NCI-H2107 treated with DMSO at 0.1 percent for 48 hours (cell line): ENCODE measurements at regions not wholly inside any gene's neighbourhood (a gene's known extent, or its start where the extent isn't known, plus 50 kb on each side); places are given as distances from the start of the nearest gene placed in this dataset.
"Not testable (repeated sequence)": the region's sequence is repeated elsewhere in the genome, so short reads cannot be mapped to it uniquely, and the experiment has no call there.

Experiments
- DNase-seq: peaks from one replicate; lab custom pipeline; 2025; ENCODE audit not compliant: unreplicated experiment; lab: John Stamatoyannopoulos, UW

GRCh38 chr6:81909981-81910900, 157.8 kb upstream of the TENT5A start:
- no peak for DNase-seq

GRCh38 chr6:81909162-81909561, 156.7 kb upstream of the TENT5A start:
- DNase-seq: no peak

- DNase-seq: no peak
Measured at GRCh38 chr6:81906709-81907204, 154.3 kb upstream of the TENT5A start.

GRCh38 chr6:81906041-81906440, 153.6 kb upstream of the TENT5A start:
- no peak for DNase-seq

GRCh38 chr6:81901551-81901966, 149.1 kb upstream of the TENT5A start:
- DNase-seq: no peak

- no peak for DNase-seq
Measured at GRCh38 chr6:81900616-81901015, 148.1 kb upstream of the TENT5A start.

- no peak for DNase-seq
Measured at GRCh38 chr6:81897793-81898192, 145.3 kb upstream of the TENT5A start.

GRCh38 chr6:81896525-81897503, 144.3 kb upstream of the TENT5A start:
- no peak for DNase-seq

GRCh38 chr6:81895511-81896185, 143.2 kb upstream of the TENT5A start:
- no peak for DNase-seq

GRCh38 chr6:81894788-81895271, 142.3 kb upstream of the TENT5A start:
- no peak for DNase-seq

GRCh38 chr6:81894306-81894705, 141.8 kb upstream of the TENT5A start:
- DNase-seq: no peak

GRCh38 chr6:81892891-81893290, 140.4 kb upstream of the TENT5A start:
- no peak for DNase-seq

GRCh38 chr6:81891874-81892273, 139.4 kb upstream of the TENT5A start:
- DNase-seq: no peak

GRCh38 chr6:81890846-81891245, 138.4 kb upstream of the TENT5A start:
- no peak for DNase-seq

- no peak for DNase-seq
Measured at GRCh38 chr6:81889377-81890053, 137.0 kb upstream of the TENT5A start.

GRCh38 chr6:81886909-81887308, 134.4 kb upstream of the TENT5A start:
- DNase-seq: not testable (repeated sequence)

GRCh38 chr6:81886157-81886556, 133.7 kb upstream of the TENT5A start:
- no peak for DNase-seq

GRCh38 chr6:81881660-81882059, 129.2 kb upstream of the TENT5A start:
- no peak for DNase-seq

- DNase-seq: no peak
Measured at GRCh38 chr6:81878479-81878878, 126.0 kb upstream of the TENT5A start.

GRCh38 chr6:81876971-81877370, 124.5 kb upstream of the TENT5A start:
- DNase-seq: no peak
